Astrocyte of the hippocampus (primary cell): ENCODE measurements at regions not wholly inside any gene's neighbourhood (a gene's known extent, or its start where the extent isn't known, plus 50 kb on each side); places are given as distances from the start of the nearest gene placed in this dataset.
"Not testable (repeated sequence)": the region's sequence is repeated elsewhere in the genome, so short reads cannot be mapped to it uniquely, and the experiment has no call there.

ENCODE experiments used
- DNase-seq: peaks from one replicate; pipeline ENCODE4 v3.0.0; 2011; ENCODE audit warnings: low read depth, low spot score

DNA sequence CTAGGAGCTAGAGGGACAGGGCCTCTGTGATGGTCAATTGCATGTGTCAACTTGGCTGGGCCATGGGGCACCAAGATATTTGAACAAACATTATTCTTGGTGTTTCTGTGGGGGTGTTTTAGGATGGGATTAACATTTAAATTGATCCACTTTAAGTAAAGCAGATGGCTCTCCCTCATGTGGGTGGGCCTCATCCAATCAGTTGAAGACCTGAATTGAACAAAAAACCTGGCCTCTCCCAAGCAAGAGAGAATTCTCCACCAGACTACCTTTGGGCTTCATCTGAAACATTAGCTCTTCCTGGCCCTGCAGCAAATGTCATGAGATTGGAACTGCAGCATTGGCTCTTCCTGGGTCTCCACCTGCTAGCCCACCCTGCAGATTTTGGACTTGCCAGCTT is 207.1 kb upstream of the ATP6AP2 start:
- no peak for DNase-seq

DNA sequence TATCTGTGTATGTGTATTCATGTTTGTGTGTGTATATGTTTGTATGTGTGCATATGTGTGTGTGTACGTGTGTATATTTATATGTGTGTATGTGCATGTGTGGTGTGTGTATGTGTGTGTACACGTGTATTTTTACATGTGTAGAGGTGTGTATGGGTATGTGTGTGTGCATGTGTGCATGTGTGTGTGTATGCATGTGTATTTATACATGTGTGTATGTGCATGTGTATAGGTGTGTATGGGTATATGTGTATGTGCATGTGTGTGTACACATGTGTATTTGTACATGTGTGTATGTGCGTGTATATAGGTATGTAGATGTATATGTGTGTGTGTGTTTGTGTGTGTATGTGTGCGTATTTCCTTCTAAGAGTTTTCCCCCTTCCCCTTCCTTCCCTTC is 207.7 kb upstream of the ATP6AP2 start:
- no peak for DNase-seq

DNA sequence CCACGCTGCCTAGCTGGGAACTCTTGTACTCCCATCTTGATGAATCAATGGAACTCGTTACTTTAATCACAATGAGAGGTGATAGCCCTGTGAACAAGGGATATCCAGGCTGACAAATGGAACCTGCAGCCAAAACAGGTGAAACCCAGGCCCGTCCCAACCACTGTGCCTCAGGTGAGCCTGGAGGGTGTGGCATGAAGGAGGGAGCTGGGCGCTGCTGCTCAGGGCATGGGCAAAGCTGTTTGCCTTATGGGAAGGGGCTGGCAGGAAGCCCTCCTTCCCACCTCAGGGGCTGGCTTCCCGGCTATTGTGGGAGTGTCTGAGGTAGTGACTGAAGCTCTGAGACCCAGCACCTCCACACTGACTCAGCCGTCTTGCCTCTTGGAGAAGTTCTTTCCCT is 209.4 kb upstream of the ATP6AP2 start:
- DNase-seq = no peak

DNA sequence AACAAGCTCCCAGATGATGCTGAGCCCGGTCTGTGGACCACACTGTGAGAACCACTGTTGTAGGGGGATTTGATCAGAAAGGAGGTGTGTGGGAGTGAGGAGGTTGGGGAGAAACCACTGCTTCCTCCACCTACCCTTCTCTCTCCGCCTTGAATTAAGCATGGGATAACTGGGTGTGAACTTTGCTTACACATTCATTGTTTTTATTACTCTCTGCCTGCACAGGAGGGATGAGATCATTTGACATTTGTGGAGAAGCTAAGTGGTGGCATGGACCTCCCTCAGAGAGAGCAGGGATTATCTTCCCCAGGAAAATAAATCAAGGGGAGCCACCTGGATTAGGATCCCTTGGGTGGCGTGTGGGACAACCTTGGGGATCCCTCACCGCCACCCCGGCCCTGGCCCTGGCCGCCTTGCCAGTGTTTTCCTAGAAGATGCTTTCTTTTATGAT is 212.1 kb upstream of the ATP6AP2 start:
- DNase-seq = no peak

DNA sequence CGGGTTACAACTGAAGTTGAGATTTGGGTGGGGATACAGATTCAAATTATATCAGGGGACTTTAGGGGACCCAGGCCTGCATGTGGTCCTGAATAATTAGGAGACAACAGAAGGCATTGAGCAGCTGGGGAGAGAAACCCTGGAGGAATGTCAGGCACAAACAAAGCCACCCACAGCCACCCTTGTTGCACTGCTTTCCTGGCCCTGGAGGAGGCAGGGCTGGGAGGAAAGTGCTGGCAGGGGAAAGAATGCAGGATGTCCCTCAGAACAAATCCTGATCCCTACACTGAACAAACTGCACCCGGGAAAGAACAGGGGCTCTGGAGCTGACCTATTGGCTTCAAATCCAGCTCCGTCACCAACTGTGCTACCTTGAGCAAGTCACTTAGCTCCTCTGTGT is 214.1 kb upstream of the ATP6AP2 start:
- DNase-seq = no peak

DNA sequence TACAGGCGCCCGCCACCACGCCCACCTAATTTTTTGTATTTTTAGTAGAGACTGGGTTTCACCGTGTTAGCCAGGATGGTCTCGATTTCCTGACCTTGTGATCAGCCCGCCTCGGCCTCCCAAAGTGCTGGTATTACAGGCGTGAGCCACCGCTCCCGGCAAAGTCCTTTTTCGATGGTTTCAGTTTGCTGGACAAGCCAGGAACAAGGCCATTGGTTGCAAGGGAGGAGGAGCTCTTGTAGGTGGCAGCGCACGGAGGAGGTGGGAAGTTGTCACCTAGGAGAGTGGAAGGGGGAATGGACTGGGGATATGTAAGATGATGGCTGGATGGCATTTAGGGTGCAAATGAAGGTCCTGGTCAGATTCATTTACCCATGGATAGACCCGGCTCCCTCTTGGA is 218.5 kb upstream of the ATP6AP2 start:
- DNase-seq = not testable (repeated sequence)

DNA sequence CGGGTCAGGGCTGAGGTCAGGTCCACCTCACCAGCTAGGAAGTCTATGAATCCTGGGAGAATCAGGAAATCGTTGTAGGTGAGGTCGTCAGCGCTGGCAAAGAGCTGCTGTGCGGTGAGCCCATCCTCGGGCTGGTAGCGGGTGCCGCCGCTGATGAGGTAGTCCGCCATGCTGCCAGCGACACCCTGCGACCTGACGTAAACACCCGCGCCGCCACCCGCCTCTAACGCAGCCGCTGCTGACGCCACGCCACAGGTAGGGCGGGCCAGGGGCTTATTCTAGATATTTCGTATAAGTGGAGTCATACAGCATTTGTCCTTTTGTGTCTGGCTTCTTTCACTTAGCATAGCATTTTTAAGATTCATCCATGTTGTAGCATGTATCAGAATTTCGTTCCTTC is 220.2 kb upstream of the ATP6AP2 start:
- no peak for DNase-seq

DNA sequence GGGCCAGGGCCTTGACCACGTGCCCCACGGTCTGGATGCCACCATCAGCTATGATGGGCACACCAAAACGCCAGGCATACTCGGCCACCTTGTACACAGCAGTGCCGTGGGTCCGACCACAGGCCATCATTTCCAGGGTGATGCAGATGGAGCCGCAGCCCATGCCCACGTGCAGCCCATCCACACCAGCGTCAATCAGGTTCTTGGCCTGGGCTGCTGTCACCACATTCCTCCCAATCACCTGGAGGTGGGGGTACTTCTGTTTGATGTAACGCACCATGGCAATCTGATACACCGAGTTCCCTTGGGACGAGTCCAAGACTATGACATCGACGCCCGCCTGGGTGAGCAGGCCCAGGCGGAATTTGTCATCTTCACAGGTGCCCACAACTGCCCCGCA is 221.2 kb upstream of the ATP6AP2 start:
- no peak for DNase-seq

DNA sequence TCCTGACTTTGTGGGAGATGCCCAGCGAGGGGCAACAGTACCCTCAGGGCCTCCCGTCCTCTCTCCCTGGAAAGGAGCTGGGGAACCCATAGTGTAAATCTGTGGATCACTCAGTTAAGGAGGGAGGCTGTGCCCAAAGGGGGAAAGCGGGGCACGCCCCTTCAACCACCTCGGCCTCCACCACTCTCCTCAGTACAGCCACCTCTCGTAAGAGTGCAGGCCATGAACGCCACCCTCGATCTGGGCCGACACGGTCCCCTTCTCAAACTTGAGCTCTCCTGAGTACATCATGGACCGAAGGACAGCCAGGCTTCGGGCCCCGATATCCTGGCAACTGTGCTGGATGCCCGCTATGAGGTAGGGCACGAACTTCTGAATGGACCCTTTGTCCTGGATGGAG is 221.8 kb upstream of the ATP6AP2 start:
- no peak for DNase-seq

DNA sequence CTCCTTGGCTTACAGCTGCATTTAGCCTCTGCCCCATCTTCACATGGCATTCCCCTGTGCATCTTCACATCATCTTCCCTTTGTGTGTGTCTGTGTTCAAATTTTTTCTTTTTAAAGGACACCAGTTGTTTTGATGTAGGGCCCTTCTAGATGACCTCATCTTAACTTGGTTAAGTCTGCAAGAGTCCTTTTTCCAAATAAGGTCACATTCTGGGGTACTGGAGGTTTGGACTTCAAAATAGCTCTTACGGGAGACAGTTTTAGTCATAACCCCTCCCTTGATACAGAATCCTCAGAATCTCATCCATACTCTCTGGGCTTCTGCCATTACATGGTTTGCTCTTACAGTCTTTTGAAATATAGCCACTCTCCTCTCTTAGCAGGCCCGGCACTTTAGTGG is 231.5 kb upstream of the ATP6AP2 start:
- DNase-seq = no peak

DNA sequence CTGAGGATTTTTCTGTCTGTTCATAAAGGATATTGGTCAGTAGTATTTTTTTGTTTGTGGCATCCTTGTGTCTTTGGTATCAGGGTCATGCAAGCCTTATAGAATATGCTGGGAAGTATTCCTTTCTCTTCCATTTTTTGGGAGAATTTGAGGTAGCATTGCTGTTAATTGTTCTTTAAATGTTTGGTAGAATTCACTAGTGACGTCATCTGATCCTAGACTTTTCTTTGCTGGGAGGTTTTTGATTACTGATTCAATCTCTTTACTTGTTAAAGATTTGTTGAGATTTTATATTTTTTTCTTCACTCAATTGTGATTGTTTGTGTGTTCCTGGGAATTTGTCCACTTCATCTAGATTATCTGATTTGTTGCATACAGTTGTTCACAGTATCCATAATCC is 234.4 kb upstream of the ATP6AP2 start:
- DNase-seq = no peak

DNA sequence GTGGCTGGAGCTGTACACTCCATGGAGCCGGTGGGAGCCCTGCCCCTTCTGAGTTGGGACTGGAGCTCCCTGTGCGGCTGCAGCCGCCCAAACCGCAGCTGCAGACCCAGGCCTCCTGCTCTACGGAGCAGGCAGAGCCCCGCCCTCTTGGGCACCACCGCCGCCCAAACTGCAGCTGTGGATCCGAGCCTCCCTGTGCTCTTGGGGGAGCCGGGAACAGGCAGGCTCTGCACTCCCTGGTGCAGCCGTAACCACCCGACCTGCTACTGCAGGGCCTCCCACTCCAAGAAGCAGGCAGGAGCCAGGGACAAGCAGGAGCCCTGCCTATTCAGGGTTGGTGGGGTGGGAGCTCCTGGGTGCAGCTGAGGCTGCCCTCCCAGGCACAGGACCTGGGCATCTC is 237.5 kb upstream of the ATP6AP2 start:
- DNase-seq = no peak

DNA sequence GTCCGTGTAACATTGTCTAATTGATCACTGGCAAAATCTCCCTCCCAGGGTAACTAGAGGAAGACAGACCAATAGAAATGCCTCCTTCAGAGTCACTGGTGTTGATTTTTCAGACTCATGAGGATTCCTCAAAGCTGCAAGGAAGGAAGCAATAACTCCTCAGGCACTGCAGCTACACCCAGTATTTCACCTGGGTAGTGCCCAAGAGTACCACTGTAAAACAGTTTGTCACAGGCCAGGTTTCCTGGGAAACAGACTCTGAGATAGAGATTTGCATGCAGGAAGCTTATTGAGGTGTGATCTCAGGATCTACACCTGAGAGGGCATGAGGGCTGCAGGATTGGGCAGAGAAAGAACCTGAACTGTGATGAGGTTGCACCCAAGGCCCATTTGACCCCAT is 240.7 kb upstream of the ATP6AP2 start:
- DNase-seq = no peak

DNA sequence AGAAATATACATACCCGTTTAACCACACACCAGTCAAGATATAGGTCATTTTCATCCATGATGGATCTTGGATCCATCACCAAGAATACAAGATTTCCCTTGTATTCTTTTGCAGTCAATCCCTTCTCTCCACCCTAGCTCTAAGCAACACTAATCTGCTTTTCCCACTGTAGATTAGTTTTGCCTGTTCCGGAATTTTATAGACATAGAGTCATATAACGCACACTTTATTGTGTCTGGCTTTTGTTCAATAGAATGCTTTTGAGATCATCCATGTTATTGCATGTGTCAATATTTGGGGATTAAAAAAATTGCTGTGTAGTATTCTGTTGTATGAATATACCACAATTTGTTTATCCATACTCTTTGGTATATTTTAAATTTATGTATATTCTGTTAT is 235.6 kb upstream of the BCOR start:
- no peak for DNase-seq

DNA sequence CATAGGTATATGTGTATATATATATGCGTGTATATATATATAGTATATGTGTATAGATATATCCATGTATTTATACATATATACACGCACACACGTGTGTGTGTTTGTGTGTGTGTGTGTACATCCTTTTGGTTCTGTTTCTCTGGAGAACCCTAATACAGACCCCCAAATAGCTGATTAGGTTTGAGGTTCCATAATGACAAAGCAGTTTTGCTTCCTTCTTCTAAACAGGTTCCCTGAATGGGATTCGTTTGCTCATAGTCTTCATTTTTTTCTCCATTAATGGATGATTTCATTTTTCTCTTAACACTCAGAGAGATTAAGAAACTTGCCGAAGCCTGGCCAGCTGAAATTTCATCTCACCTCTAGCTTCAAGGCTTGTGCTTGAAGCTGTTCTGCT is 234.0 kb upstream of the BCOR start:
- DNase-seq = no peak

DNA sequence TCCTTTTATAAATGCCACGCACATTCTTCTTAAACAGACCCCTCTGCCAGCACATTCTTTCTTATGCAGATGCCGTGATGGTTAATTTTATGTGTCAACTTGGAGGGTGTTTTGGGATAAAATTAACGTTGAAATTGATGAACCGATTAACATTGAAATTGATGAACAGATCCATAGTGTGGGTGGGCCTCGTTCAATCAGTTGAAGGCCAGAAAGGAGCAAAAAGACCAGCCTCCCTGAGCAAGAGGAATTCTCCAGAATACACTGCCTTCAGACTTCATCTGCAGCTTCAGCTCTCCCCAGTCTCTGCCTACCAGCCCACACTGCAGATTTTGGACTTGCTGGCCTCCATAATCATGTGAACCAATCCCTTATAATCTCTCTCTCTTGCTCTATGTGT is 233.6 kb upstream of the BCOR start:
- no peak for DNase-seq

DNA sequence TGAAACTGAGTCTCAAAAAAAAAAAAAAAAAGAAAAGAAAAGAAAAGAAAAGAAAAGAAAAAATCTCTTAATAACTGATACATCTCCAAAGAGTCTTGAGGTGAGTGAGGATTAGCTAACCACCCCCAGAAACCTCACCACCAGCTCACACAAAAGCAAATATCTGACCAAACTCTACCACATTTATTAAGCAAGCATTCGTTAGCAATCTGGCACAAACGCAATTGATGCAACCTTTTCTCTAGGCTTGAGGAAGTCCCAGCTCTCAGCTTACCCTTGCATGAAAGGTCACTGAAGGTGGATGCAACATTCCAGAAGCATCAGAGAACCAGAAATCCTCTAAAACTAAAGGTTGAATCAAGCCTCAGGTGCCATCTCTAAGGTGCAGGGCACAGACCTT is 231.9 kb upstream of the BCOR start:
- no peak for DNase-seq

DNA sequence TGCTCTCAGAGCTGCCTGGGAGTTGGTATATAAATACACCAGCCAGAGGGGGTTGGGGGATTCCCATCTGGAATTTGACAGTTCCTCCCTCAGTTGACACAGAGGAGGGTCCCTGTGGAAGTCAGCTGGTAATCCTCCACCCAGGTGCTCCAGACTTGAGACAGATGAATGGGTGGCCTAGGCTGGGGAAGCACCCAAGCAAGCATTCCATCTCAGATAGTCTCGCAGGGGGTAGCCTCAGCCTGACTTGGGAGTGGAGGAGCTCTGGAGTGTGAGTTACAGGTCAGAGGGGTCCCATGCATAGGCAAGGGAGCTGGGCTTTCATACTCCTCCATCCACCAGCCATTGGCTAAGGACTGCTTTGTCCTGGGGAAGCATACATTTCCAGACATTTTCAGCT is 229.3 kb upstream of the BCOR start:
- DNase-seq = no peak

DNA sequence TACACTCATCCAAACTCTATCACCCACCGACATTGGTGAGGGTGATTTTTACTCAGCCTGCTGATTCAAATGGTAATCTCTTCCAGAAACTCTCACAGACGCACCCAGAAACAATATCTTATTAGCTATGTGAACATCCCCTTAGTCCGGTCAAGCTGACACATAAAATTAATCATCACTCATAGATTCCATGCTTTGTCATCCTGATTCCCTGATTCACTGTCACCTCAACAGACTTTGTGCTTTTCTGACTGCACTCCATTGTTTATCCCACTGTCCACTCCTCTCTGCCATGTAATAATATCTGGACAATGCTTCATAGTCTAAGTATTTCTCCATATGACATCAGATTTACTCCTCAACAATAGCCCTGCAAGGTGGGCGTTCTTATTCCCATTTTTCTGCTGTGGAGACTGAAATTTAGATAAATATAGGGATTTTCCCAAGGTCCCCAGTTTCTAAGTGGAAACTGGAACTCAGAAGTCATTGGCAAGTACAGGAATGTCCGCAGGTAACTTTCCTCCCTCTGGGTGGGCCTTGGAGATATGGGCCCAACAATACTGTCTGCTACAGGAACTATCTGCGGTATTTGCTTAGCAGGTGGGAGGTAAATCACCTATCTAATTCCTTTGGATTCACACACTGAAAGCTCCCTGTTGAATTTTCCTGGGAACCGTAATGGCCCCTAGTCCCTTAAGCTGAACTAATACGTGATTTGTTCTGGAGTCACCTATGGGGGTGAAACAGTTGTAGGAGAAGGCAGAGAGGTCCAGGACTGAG is 228.6 kb upstream of the BCOR start:
- no peak for DNase-seq

DNA sequence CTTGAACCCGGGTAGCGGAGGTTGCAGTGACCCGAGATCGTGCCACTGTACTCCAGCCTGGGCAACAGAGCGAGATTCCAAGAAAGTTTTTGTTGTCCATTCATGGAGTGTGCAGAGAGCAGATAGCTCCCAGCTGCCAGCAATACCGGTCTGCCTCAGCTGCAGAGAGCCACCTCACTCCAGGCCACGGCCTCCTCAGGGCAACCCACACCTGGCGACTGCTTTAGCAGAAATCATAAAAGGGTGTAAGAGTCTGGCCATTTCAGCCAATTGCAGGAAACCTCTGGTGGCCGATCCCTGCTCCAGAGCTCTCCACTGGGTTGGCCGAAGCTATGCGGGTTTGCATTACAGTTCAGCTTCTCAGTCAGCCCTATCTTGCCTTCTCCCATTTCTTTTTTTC is 227.4 kb upstream of the BCOR start:
- DNase-seq = no peak

DNA sequence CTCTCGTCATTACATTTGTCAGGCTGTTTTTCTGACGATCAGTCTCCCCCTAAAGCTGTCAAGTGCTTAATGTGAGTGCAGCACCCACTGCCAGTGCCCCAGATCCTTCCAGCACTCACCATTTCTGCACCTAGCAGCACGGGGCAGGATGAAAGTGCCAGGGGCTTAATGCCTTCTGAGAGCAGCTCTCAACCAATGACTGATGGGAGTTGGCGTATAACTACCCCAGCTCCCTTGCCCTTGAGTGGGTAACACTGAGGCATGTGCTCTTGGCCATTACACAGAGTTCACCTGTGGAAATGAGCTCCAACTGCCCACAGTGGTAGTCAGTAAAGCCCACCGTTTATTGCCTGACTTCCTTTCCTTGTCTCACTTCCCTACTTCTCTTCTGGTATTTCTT is 226.2 kb upstream of the BCOR start:
- no peak for DNase-seq

DNA sequence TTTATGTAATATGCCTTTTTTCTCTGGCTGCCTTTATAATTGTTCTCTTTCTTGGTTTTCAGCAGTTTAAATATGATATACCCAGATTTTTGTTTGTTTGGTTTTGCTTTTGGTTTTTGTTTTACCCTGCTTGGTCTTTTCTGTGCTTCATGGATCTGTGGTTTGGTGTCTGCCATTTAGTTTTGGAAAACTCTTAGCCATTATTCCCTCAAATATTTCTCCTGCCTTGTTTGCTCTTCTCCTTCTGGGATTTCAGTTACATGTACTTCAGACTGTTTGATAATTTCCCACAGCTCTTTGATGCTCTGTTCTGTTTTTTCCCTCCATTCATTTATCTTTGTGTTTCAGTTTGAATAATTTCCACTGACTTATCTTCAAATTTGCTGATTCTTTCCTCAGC is 223.1 kb upstream of the BCOR start:
- no peak for DNase-seq

DNA sequence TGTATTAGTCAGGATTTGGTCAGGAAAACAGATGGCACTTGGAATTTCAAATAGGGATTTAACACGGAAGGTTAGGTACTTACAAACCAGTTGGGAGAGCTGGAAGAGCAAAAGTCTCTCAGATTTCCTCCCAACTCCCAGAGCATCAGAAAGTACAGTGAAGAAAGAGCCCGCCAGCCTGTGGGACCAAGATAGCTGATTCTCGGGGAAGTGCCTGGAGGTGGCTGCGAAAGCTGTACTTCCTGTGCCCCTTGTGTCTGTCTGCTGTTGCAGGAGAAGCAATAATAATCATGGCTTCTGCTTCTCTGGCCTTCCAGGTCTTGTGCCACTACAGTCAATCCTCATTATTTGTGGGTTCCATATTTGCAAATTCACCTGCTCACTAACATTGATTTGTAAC is 221.0 kb upstream of the BCOR start:
- DNase-seq = no peak

DNA sequence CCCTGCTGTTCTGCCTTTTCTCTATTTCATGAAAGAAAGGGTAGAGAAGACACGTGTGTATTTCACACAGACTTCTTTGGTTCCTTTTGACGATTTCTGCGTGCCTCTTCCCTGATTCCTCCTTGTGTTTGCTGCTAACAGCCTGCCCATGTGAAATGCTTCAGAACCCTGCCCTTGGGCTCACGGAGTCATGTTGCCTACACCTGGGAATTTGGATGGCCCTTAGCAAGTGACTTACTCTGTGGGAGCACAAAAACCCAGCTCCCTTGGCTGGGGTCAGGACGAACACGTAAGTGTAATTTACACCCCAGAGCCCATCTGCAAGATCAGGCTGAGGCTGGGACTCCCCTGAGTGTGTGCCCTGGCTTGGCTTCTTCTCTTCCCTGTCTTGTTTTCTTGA is 220.3 kb upstream of the BCOR start:
- DNase-seq = no peak
